GOT3 (cell line): ENCODE measurements at regions not wholly inside any gene's neighbourhood (a gene's known extent, or its start where the extent isn't known, plus 50 kb on each side); places are given as distances from the start of the nearest gene placed in this dataset.

Experiments used
- DNase-seq: peaks from one replicate; lab custom pipeline; 2025; ENCODE audit warnings: mixed read lengths; lab: John Stamatoyannopoulos, UW

DNA sequence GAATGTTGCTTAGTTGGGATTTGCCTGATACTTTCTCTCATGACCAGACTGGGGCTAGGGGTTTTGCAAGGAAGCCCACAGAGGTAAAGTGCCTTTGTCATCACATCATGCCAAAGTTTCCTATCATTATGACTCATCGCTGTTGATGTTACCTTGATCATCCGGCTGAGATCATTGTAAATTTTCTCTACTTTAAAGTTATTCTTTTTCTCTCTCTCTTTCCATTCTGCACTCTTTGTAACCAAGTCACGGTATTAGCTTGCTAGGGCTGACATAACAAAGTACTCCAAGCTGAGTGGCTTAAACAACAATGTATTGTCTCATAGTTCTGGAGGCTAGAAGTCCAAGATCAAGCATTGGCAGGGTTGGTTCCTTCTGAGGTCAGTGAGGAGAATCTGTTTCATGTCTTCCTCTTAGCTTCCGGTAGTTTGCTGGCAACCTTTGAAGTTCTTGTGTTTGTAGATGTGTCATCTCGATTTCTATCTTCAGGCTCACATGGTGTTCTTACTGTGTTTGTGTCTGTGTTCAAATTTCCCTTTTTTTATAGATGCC lies 113.0 kb downstream of the DTHD1 start:
- DNase-seq, result no peak

DNA sequence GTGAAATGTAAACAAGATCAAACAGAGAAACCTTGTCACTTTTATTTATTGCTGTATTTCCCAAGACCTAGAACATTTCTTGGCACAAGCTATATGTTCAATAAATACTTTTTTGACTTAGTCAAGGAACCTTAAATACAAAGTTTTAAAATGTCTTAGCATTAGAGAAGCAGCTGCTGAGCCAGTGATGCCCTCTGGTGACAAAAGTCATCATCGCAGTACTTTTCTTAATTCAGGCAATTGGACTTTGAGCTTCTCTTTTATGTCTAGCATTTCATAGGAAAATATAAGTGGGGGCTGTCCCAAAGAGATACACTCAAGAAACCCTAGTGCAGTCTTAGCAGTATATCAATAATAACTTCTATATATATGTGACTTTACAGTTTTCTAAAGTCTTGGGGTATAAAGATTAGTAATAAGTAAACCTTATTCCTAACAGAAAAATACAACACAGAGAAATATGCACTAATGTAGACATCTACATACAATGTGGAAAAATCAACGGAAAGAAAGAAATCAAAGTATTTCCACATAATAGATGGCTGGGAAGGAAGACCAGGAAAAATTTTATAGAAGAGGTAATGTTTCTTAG lies 118.4 kb downstream of the DTHD1 start:
- DNase-seq, result no peak

DNA sequence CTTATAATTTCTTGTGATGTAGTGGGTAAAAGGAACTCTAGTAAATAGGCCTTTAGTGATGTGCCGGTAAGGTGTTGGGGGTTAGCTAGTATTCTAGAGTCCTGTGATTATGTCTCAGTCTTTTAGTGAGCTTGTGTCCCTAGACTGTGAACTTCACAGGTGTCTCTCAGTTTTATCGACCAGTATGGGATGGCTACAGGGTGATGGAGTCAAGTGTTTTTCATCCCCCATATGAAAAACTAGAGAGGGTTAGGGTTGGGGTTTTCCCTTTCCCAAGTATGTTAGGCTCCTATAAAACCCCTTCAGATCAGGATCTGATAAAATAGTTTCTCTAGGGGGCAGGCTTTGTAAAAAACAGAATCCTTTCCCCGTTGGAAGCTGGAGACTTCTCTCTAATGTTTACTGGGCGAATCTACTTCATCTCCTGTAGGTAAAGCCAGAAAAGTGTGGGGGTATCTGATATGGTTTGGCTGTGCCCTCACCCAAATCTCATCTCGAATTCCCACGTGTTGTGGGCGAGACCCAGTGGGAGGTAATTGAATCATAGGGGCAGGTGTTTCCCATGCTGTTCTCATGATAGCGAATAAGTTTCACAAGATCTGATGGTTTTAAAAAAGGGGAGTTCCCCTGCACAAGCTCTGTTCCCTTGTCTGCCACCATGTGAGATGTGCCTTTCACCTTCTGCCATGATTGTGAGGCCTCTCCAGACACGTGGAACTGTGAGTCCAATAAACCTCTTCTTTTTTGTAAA lies 120.8 kb downstream of the DTHD1 start:
- no peak for DNase-seq

DNA sequence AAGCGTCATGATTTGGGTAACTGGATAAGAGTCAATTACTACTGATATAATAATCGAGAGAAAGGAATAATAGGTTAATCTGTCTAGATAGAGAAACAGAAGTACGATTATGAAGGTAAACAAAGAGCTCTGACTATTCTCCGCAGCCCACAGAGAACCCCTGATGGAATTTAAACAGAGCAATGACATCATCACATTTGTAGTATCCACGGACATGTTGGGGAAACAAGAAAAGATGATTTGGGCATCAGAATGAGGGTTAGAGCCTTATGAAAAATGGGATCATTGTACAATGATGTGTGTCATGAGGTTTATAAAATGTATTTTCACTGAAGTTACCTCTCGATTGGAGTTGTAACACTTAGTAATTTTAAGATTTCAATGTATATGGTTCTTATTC lies 129.9 kb downstream of the DTHD1 start:
- no peak for DNase-seq

DNA sequence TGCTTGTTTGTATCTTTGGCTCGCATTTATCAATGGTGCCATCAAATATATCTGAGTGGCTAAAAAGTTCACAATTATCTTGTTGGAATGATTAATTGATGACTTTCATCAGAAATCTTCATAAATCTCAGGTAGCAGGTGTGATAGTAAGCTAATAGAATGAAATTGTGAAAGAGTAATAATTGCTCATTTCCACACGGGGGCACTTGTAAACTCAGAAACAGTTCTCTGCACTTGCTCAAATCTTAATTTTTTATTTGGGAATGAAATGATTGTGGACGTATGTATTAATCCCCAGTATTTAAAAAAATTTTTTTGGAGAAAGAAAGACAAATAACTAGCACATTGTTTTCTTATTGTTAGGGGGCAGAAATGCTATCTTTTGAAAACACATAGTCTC lies 132.8 kb downstream of the DTHD1 start:
- DNase-seq, result no peak

DNA sequence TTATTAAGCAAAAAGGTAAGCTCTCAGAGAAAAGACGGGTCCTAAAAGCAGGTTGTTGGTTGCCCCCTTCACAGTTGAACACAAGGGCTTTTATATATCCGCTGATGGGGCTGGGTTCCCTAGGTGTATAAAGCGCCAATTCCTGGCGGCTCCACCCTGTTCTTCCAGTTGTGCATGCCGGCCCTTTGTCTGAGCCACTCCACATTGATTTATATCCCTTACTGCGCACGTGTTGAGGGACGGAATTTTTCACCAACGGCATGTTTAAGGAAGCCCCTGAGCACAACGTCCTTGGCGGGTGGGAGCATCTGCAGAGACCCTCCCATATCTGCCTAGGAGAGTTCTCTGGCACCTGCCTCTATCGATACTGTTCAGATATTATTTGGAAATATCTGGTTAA lies 135.7 kb downstream of the DTHD1 start:
- DNase-seq, result no peak

DNA sequence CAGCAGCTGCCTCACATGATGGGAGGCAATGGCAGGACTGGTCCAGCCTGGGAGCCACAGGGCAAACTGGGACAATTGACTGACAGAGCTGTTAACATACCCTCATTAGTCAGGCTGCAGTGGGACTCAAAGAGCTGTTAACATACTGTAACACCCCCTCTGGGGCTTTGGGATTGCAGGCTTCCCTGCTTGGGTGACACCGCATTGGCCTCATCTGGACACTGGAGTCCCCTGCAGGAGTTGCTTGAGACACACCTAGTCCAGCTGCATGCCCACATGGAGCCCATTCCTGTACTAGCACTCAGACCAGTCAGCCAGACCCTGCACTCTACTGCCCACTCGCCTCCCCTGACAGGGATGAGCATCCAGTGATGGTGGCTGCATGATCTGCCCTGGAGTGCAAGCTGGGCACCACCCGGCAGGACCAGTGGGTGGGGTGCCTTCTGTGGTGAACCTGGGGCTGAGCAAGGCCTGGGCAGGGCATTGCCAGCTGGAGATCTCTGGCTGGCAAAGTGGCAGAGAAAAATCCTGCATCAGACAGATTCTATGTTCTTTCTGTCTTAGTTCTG lies 138.8 kb downstream of the DTHD1 start:
- DNase-seq, result no peak

DNA sequence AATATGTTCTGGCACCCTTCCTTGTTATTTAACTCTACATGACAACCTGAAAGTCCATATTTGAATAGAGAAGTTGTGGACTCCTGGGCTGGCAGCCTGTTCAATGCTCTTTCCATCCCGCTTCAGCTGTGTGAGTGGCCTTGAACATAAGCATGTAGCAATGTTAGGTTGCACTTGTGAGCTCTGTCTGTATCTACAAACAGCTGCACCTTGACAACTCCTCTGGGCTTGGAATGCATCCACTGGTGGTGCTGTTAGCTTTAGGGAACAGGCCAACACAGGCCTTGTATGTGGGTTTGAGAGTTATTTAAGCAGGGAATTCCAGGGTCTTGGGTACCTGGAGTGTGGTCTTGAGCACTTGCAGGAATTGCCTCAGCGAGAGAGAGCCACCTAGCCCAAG lies 141.2 kb downstream of the DTHD1 start:
- no peak for DNase-seq

DNA sequence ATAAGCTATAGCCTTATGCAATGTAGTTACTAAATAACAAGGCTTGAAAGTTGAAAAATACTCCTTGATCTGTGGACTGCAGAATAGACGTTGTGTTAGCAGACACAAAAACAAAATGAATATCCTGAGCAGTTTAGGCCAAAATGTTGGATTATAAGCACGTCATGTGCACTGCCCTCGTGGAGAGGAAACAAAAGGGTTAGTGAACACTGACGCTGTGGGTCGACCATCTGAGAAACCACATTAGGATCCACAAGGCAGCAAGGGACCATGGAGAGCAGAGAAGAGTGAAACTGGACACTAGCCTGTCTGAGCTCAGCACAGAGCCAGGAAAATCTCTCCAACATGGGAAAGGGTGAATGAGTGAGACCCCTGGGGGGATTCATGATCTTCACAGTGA lies 145.3 kb downstream of the DTHD1 start:
- DNase-seq, result no peak

DNA sequence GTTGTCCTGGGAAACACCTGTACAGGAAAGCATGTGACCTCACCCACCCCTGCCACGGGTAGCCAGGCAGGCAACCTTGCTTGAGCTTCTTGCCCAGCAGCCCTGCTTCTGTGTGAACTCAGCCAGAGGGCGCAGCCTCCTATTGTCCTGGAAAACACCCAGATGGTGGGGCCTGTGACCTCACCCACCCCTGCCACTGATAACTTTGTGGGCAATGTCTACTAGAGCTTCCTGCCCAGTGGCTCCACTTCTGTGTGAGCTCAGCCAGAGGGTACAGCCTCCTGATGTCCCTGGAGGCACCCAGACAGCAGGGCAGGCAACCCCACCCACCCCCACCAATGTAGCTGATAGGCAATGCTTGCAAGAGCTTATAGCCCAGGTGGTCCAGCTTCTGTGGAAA lies 146.3 kb downstream of the DTHD1 start:
- DNase-seq, result no peak

DNA sequence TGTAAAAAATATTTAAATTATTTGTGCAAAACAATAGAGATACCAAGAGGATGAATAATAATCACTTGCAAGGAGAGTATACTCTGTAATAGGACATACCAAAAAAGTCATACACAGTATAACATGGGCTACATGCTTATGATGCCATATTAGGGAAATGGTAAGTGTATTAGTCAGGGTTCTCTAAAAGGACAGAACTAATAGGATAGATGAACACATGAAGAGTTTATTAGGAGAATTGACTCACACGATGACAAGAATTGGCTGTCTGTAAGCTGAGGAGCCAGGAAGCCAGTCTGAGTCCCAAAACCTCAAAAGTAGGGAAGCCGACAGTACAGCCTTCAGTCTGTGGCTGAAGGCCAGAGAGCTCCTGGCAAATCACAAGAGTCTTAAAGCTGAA lies 151.2 kb downstream of the DTHD1 start:
- DNase-seq, result no peak

DNA sequence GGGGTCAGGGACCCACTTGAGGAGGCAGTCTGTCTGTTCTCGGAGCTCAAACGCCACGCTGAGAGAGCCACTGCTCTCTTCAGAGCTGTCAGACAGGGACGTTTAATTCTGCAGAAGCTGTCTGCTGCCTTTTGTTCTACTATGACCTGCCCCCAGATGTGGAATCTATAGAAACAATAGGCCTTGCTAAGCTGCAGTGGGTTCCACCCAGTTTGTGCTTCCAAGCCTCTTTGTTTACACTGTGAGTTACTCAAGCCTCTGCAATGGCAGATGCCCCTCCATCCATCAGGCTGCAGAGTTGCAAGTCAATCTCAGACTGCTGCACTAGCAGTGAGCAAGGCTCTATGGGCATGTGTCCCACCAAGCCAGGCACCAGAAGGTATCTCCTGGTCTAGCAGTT lies 158.1 kb downstream of the DTHD1 start:
- no peak for DNase-seq

DNA sequence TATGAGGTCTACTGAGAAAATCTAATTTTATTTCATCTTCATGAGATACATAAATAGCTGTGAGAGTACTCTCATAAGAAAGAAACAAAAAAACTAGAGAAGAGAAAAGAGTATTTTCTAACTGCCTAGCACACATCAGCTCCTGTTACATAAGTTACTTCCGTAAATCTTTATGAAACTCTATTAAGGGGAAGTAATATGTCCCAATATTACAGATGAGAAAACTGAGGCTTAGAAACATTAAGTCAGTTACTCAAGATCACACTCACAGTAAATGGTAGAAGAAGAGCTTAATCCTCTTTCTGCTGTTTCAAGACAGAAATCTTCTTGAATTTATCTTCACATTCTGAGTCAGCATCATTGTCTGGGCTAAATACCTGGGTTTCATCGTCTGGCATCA lies 164.1 kb downstream of the DTHD1 start:
- DNase-seq, result no peak

DNA sequence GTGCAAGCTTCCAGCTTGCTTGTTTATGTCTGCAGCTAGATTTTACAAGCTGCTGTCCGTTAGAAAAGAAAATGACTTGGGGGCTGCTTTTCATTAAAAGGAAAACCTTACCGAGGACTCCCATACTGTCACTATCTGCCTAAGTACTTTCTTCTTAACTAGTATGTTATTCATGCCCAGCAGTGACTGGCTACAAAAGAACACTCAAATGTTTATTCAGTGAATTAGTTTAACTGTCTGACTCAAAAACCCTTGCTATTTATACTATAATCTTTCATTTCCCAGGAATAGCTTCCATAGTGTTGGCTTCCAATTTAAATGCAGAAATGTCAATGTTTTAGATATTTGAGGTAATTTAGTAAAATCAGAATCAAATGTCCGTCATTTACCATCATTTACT lies 164.9 kb downstream of the DTHD1 start:
- DNase-seq, result no peak

DNA sequence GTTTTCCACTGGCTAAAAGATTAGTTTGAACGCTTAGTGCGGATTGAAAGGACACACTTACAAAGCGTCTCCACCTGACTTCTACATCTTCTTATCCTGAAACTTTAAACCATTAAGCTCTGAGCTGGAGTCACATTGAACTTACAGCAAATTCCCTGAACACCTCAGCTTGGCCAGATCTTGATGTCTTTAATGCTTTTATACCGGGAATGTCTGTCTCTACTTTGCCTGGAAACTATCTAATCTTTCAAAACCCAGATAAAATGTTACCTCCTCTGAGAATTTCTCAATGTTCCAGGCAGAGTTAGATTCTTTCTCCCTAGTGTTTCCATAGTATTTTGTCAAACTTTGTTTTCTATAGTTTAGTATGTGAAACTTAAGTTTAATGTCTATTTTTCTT lies 179.9 kb downstream of the DTHD1 start:
- DNase-seq, result no peak

DNA sequence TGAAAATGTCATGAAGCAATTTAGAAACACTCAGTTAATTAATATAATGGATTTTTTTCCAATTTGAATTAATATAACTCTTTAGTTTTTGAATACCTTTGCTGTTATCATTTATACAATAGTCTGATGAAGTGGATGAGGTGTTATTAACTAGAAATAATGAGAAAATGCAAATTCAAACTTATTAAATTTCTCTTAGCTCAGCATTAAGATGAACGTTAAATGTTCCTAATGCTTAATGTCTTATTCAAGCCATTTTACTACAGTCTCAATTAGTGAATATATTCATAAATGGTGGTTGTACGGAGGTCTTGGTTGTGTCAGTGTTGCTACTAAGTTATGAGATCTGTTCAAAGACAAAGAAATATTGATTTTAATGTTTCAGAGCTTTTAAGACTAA lies 186.3 kb downstream of the DTHD1 start:
- no peak for DNase-seq

DNA sequence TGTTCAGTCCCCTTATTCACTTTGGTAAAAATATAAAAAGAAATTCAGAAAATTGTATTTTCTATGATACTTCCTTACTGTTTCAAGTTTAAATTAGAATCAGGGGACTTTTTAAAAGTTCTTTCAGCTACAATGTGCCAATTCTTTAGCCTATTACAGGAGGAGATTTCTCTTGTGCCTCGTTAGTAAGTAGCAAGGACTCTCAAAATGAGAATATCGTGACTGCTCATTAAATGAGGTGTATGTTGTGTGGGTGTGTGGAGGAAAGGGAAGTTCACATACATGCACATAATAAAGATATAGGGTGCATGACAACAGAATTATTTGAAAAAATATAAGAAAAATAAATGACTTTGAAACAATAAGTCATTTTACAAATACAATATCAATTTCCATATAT lies 190.5 kb downstream of the DTHD1 start:
- DNase-seq, result no peak

DNA sequence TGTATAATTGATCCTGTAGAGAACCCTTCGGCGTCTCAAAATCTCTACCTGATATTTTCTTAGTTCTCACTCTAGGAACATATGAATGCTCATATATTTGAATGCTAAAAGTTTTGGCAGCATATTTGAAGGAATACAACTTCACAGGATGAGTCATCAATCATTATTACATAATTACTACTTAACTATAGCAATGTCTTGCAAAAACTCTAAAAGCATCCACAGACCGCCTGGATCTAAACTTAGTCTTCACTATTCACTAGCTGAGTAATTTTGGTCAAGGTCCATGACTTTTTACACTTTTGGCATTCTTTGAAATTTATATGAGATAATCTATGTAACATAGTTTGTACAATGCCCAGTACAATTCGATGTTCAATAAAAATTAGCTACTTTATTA lies 194.7 kb downstream of the DTHD1 start:
- DNase-seq, result no peak

DNA sequence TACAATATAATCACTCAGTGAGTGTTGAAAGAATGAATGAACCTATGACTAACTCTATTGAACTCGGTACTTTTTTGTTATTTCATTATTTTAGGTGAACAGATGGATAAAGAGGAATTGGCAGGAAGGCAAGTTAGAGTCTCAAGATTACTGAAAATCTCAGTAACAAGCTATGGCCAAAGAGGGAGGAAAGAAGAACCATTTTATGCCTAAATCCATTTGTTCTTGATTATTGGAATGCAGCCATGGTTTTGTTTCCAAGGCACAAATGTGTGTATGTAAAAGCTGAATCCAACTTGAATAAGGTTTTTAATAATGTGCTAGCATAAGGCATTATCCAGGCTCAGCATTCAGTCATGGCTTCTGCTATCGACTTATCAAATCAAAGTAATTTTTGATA lies 196.4 kb downstream of the DTHD1 start:
- no peak for DNase-seq

DNA sequence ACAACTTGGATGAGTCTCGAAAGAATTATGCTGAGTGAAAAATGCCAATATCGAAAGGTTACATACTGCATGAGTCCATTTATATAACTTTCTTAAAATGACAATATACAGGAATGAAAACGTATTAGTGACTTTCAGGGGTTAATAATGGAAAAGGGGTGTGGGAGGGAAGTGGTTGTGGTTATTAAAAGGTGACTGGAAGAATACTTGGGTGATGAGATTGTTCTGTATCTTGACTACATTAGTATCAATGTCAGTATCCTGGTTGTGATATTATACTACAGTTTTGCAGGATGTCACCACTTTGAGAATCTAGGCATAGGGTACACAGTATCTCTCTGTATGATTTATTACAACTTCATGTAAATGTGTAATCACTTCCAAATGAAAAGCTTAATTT lies 204.5 kb downstream of the DTHD1 start:
- DNase-seq, result no peak

DNA sequence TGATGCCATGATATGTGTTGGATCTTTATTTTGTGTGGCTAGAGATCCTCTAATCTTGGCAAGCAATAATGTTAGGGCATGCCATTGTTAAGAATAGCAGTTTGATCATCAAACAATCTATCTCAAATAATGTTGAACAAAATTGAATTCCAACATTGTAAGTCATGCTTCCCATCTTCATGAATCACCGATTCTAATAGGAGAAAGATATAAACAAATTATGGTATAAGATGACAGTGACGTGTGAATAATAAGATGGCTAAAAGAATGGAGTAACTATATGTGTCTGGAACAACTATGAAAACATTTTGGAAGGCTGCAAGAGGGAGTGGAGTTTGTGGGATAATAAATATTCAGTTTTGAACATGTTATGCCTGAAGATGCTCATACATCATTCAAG lies 208.4 kb downstream of the DTHD1 start:
- no peak for DNase-seq

DNA sequence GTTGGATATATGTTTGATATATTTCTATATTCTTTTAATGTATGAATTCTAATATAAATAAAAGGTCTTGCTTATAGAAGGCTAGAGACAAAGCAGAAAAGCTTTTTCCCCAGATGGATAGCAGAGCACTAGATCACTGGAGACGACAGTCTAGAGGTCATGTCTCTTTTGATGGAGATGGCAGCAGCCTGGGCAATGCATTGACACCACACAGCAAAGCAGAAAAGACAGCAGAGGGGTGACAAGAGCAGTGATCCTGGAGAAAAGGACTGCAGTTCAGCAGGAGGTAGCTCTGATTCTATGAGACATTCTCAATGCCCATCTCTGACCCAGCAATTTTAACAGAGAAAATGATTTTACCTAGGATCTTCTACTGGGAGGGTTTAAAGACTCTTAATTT lies 210.6 kb downstream of the DTHD1 start:
- DNase-seq, result no peak

DNA sequence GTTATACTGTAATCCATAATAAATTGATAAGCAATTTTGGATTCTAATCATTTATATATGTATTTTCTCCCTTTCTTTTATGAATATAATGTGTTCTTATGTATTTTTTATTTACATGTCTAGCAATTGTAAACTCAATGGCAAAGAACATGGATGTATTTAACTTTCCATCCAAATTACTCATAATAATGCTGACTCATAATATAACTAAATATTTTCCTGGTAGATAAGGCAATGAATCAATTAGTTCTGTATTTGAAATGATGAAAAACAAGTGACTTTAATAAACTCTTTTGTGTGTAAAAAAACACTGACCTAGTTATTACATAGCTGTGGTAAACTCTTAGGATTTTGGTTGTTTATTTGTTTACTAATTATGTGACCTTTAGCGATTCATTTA lies 211.2 kb downstream of the DTHD1 start:
- DNase-seq, result no peak

DNA sequence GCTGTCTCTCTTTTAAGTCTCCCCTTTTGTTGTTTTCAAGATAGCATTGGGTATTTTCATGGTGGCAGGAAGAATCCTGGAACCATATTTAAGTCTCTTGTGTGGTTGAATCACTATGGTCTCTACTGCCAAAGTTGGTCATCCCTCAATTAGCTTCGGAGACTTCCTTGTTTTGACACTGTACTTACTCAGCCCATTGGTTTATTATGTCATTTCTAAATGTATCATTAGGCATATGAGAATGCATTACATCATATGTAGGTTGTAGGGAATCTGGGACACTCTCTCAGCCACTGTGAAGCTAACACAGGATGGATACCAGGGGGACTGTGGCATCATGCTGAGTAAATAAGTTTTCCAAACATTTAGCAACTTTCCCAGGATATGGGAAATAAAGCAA lies 211.8 kb downstream of the DTHD1 start:
- no peak for DNase-seq
